WERI-Rb-1 (cell line): ENCODE measurements at regions not wholly inside any gene's neighbourhood (a gene's known extent, or its start where the extent isn't known, plus 50 kb on each side); places are given as distances from the start of the nearest gene placed in this dataset.

ENCODE experiments used
- DNase-seq: peaks from one replicate; pipeline ENCODE4 v3.0.0-alpha.2; 2020
- H3K27ac ChIP-seq: fragments of 250-450 bp; sonication (Bioruptor Pico); 2 replicates; pipeline ENCODE4 v1.5.1; 2020; ENCODE audit warnings: mild to moderate bottlenecking, moderate library complexity
- H3K27me3 ChIP-seq: fragments of 250-450 bp; sonication (Bioruptor Pico); 2 replicates; pipeline ENCODE4 v1.5.1; 2021; ENCODE audit warnings: mild to moderate bottlenecking, low read depth, moderate library complexity; ENCODE audit not compliant: insufficient read depth, severe bottlenecking
- H3K36me3 ChIP-seq: fragments of 250-450 bp; sonication (Bioruptor Pico); 2 replicates; pipeline ENCODE4 v1.5.1; 2020; ENCODE audit warnings: mild to moderate bottlenecking, moderate library complexity
- H3K4me3 ChIP-seq: 2 replicates; pipeline ENCODE4 v1.5.1; 2011; ENCODE audit warnings: low read depth, mild to moderate bottlenecking, control low read depth, low read length
- H3K9me3 ChIP-seq: fragments of 250-450 bp; sonication (Bioruptor Pico); 2 replicates; pipeline ENCODE4 v1.5.1; 2021; ENCODE audit warnings: mild to moderate bottlenecking, moderate library complexity; ENCODE audit not compliant: severe bottlenecking
- TF ChIP-seq, protein P1 (sequence below): IDR thresholded peaks from 2 replicates; pipeline ENCODE4 v1.5.1; 2011; ENCODE audit warnings: low read depth, mild to moderate bottlenecking, control low read depth, inconsistent platforms, low read length

DNA sequence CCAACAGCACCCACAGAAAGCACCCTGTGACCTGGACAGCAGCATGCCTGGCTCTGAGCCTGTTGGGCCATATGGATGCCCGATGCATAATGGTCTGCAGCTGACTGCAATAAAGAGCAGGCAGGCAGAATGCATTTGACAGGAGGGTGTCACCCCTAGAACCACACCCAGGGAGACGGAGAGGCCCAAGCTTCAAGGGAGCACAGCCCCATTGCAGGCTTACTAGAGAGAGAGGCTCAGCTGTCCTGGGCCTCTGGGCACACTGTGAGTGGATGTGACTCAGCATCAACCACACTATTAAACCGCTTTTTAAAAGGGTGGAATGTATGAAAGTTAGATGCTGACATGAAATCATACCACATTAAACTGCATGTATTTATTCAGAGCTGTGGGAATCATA, 365.3 kb downstream of the CTTN start:
- DNase-seq = no peak
- TF ChIP-seq, protein P1, sequence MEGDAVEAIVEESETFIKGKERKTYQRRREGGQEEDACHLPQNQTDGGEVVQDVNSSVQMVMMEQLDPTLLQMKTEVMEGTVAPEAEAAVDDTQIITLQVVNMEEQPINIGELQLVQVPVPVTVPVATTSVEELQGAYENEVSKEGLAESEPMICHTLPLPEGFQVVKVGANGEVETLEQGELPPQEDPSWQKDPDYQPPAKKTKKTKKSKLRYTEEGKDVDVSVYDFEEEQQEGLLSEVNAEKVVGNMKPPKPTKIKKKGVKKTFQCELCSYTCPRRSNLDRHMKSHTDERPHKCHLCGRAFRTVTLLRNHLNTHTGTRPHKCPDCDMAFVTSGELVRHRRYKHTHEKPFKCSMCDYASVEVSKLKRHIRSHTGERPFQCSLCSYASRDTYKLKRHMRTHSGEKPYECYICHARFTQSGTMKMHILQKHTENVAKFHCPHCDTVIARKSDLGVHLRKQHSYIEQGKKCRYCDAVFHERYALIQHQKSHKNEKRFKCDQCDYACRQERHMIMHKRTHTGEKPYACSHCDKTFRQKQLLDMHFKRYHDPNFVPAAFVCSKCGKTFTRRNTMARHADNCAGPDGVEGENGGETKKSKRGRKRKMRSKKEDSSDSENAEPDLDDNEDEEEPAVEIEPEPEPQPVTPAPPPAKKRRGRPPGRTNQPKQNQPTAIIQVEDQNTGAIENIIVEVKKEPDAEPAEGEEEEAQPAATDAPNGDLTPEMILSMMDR = no peak
- no peaks in the 10 kb centered on the region for H3K9me3 ChIP-seq
- no peaks in the 10 kb centered on the region for H3K27me3 ChIP-seq
- no peak overlapping the region for H3K4me3 ChIP-seq
- H3K27ac ChIP-seq = no peak overlapping the region
- H3K36me3 ChIP-seq = no peaks in the 10 kb centered on the region

- no peaks in the 10 kb centered on the region for H3K27me3 ChIP-seq
- H3K36me3 ChIP-seq = no peaks in the 10 kb centered on the region
- H3K9me3 ChIP-seq = no peaks in the 10 kb centered on the region
- no peak for DNase-seq
- TF ChIP-seq, protein P1 = no peak
- H3K4me3 ChIP-seq = no peak overlapping the region
- H3K27ac ChIP-seq = no peak overlapping the region
These were observed 366.1 kb downstream of the CTTN start for GRCh38 chr11:70764356-70764905.

- DNase-seq = no peak
- H3K36me3 ChIP-seq = no peaks in the 10 kb centered on the region
- H3K27me3 ChIP-seq = no peaks in the 10 kb centered on the region
- no peak overlapping the region for H3K27ac ChIP-seq
- H3K4me3 ChIP-seq = no peak overlapping the region
- H3K9me3 ChIP-seq = no peaks in the 10 kb centered on the region
- TF ChIP-seq, protein P1 = no peak
These were observed 368.6 kb downstream of the CTTN start for GRCh38 chr11:70766901-70767300.

DNA sequence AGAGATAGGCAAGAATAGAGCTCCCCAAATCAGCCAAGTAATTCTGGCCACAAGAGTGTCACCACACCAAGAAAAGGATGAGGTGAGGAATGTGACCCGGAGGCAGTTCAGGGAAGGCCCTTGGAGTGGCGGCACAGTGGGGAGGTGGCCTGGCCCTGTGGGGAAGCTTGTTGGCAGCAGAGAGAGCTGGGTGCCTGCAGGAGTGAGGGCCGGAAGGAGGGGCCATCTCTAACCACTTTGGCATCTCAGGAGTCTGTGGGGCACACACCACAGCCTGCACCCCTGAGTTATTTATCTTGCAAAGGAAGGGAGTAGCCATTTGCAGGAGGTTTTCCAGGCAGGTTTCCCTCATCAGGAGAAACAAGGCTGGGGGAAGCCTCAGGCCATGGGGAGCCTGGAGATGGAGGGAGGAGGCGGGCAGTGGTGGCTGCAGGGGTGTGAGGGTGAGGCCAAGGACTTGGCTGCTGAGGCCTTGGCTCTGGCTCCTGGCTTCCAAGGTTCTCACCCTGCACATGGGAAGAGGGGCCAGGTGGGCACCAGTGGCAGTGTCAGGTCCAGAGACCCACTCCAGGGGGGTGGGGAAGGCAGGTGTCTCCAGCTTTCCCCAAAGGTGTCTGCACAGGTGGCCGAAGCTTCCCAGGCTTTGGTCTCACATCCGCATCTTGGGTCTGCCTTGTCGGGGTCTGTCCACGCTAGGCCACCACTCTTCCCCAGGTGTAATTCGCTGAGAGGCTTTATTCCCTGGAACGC, 370.2 kb downstream of the CTTN start:
- Histone ChIP-seq H3K27ac (no peak overlapping the region), H3K27me3 (no peaks in the 10 kb centered on the region), H3K4me3 (no peak overlapping the region), H3K9me3 (peaks cover under 1% of the 10 kb centered on the region), H3K36me3 (no peaks in the 10 kb centered on the region)
- DNase-seq = no peak
- TF ChIP-seq, protein P1 = no peak

GRCh38 chr11:70769106-70769505, 370.8 kb downstream of the CTTN start:
- Histone ChIP-seq H3K27me3 (no peaks in the 10 kb centered on the region), H3K9me3 (peaks cover 5% of the 10 kb centered on the region), H3K36me3 (no peaks in the 10 kb centered on the region), H3K4me3 (no peak overlapping the region), H3K27ac (no peak overlapping the region)
- no peak for DNase-seq
- TF ChIP-seq, protein P1 = no peak
